Astrocyte (in vitro differentiated cells and primary cell): ENCODE measurements at regions not wholly inside any gene's neighbourhood (a gene's known extent, or its start where the extent isn't known, plus 50 kb on each side); places are given as distances from the start of the nearest gene placed in this dataset.

ENCODE experiments used
- DNase-seq: peaks from one replicate; pipeline ENCODE4 v3.0.0-alpha.2; 2010; ENCODE audit warnings: low read depth
- FAIRE-seq: peaks from 2 replicates; lab custom pipeline; 2011; peaks lifted over from hg19 to GRCh38; lab: Jason Lieb, UNC
- H2AFZ ChIP-seq: 2 replicates; pipeline ENCODE4 v1.6.0; 2012; ENCODE audit warnings: low read depth, low read length, inconsistent platforms
- H3K27ac ChIP-seq: 2 replicates; pipeline ENCODE4 v1.5.1; 2011; ENCODE audit warnings: low read depth, low read length, inconsistent platforms
- H3K27me3 ChIP-seq: 2 replicates; pipeline ENCODE4 v1.6.0; 2011; ENCODE audit warnings: low read length, inconsistent platforms; ENCODE audit not compliant: insufficient read depth
- H3K36me3 ChIP-seq: 2 replicates; pipeline ENCODE4 v1.5.1; 2011; ENCODE audit warnings: low read length, inconsistent platforms; ENCODE audit not compliant: insufficient read depth
- H3K4me1 ChIP-seq: 2 replicates; pipeline ENCODE4 v1.5.1; 2011; ENCODE audit warnings: low read length, inconsistent platforms; ENCODE audit not compliant: insufficient read depth
- H3K4me2 ChIP-seq: 2 replicates; pipeline ENCODE4 v1.6.0; 2012; ENCODE audit warnings: low read length, inconsistent platforms
- H3K4me3 ChIP-seq: 2 replicates; pipeline ENCODE4 v1.5.1; 2011; ENCODE audit warnings: low read depth, mild to moderate bottlenecking, low read length, inconsistent platforms; ENCODE audit not compliant: insufficient read depth
- H3K79me2 ChIP-seq: 2 replicates; pipeline ENCODE4 v1.6.0; 2012; ENCODE audit warnings: mild to moderate bottlenecking, low read length, inconsistent platforms; ENCODE audit not compliant: insufficient read depth
- H3K9ac ChIP-seq: 2 replicates; pipeline ENCODE4 v1.6.0; 2012; ENCODE audit warnings: mild to moderate bottlenecking, low read length, inconsistent platforms
- H3K9me3 ChIP-seq: 2 replicates; pipeline ENCODE4 v1.5.1; 2012; ENCODE audit warnings: low read depth, mild to moderate bottlenecking, low read length, inconsistent platforms; ENCODE audit not compliant: insufficient read depth
- H4K20me1 ChIP-seq: 2 replicates; pipeline ENCODE4 v1.6.0; 2012; ENCODE audit warnings: low read length, inconsistent platforms; ENCODE audit not compliant: insufficient read depth
- H3K27ac Mint-ChIP-seq: one replicate; pipeline ENCODE4 v1.8.0; 2021; ENCODE audit warnings: mild to moderate bottlenecking, mixed read lengths; ENCODE audit not compliant: unreplicated experiment
- H3K27me3 Mint-ChIP-seq: one replicate; pipeline ENCODE4 v1.8.0; 2021; ENCODE audit warnings: low read depth, mixed read lengths; ENCODE audit not compliant: unreplicated experiment
- H3K36me3 Mint-ChIP-seq: one replicate; pipeline ENCODE4 v1.8.0; 2021; ENCODE audit warnings: low read depth, mixed read lengths; ENCODE audit not compliant: unreplicated experiment
- H3K4me1 Mint-ChIP-seq: one replicate; pipeline ENCODE4 v1.8.0; 2021; ENCODE audit warnings: low read depth, mixed read lengths; ENCODE audit not compliant: unreplicated experiment
- H3K4me3 Mint-ChIP-seq: one replicate; pipeline ENCODE4 v1.8.0; 2021; ENCODE audit warnings: mild to moderate bottlenecking, moderate library complexity, mixed read lengths; ENCODE audit not compliant: unreplicated experiment
- H3K9me3 Mint-ChIP-seq: one replicate; pipeline ENCODE4 v1.8.0; 2021; ENCODE audit warnings: mild to moderate bottlenecking, mixed read lengths; ENCODE audit not compliant: unreplicated experiment
- EZH2 ChIP-seq: IDR thresholded peaks from 2 replicates; pipeline ENCODE4 v1.6.1; 2012; ENCODE audit warnings: mild to moderate bottlenecking, low read length, inconsistent platforms; ENCODE audit not compliant: insufficient read depth
- TF ChIP-seq, protein P1 (sequence below): IDR thresholded peaks from 2 replicates; pipeline ENCODE4 v1.5.1; 2011; ENCODE audit warnings: low read depth, mild to moderate bottlenecking, inconsistent platforms, low read length, moderate library complexity; ENCODE audit not compliant: insufficient read depth

DNA sequence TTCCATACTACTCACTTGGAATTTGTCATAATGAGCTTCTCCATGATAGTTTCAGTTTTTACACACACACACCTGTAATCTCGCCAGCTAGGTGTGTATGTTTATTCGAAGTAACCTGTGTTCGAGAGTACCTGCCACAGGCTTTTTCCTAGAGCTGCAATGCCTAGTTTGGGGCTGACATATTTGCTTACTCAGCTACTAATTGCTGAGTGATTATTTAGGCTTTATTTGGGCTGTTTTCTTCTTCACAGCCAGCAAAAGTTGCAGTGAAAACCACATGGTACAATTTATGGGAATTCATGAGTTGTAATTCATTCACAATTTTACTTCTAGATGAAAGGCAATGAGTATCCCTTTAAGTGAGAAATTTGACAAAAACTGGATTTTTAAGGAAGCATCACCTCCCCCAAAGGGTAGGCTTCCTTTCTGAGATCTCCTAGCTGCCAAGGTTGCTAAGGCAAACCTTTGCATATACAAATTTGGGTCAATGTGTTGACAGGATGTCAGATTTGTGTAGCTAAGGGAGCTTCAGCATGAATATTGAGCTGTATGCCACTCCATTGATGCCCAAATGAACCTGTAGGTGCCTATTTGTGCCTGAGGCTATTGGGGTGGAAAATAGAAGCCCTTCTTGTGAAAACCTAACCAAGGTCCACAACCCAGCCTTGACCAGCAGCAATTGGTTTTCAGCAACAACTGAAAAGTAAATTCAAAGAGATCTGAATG lies 108.7 kb upstream of the OTX2 start:
- H3K27ac ChIP-seq, result no peak overlapping the region
- DNase-seq (no peak), FAIRE-seq (no peak)
- no peak overlapping the region for H3K27ac Mint-ChIP-seq
- H4K20me1 ChIP-seq, result no peaks in the 10 kb centered on the region
- TF ChIP-seq, protein P1, sequence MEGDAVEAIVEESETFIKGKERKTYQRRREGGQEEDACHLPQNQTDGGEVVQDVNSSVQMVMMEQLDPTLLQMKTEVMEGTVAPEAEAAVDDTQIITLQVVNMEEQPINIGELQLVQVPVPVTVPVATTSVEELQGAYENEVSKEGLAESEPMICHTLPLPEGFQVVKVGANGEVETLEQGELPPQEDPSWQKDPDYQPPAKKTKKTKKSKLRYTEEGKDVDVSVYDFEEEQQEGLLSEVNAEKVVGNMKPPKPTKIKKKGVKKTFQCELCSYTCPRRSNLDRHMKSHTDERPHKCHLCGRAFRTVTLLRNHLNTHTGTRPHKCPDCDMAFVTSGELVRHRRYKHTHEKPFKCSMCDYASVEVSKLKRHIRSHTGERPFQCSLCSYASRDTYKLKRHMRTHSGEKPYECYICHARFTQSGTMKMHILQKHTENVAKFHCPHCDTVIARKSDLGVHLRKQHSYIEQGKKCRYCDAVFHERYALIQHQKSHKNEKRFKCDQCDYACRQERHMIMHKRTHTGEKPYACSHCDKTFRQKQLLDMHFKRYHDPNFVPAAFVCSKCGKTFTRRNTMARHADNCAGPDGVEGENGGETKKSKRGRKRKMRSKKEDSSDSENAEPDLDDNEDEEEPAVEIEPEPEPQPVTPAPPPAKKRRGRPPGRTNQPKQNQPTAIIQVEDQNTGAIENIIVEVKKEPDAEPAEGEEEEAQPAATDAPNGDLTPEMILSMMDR, result no peak
- no peak for TF ChIP-seq EZH2
- no peaks in the 10 kb centered on the region for H3K36me3 Mint-ChIP-seq
- H3K27me3 Mint-ChIP-seq, result peaks cover 3% of the 10 kb centered on the region
- H3K4me1 ChIP-seq, result no peaks in the 10 kb centered on the region
- H3K4me2 ChIP-seq, result no peak overlapping the region
- H3K9me3 Mint-ChIP-seq, result peaks cover 7% of the 10 kb centered on the region
- no peak overlapping the region for H3K9ac ChIP-seq
- no peaks in the 10 kb centered on the region for H3K4me1 Mint-ChIP-seq
- H3K9me3 ChIP-seq, result no peaks in the 10 kb centered on the region
- no peaks in the 10 kb centered on the region for H3K27me3 ChIP-seq
- no peaks in the 10 kb centered on the region for H3K79me2 ChIP-seq
- H3K4me3 ChIP-seq, result no peak overlapping the region
- H3K4me3 Mint-ChIP-seq, result no peak overlapping the region
- no peak overlapping the region for H2AFZ ChIP-seq
- no peaks in the 10 kb centered on the region for H3K36me3 ChIP-seq

DNA sequence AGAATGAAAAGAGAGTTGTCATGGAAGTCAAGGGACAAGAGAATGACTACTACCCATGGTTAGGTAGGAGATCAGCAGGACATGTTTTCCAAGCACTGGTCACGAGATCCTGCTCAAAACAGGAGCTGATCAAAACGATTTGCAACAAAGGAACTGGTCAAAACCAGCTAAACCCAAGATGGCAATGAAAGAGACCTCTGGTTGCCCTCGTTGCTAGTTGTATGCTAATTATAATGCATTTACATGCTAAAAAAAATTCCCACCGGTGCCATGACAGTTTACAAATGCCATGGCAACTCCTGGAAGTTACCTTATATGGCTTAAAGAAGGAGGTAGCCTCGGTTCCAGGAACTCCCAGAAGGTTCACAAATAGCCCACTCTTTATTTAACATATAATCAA lies 95.0 kb upstream of the OTX2 start:
- TF ChIP-seq EZH2, result no peak
- TF ChIP-seq, protein P1, result no peak
- H3K9me3 ChIP-seq, result no peaks in the 10 kb centered on the region
- no peaks in the 10 kb centered on the region for H3K36me3 ChIP-seq
- H4K20me1 ChIP-seq, result no peaks in the 10 kb centered on the region
- FAIRE-seq (no peak), DNase-seq (no peak)
- H3K79me2 ChIP-seq, result no peaks in the 10 kb centered on the region
- Mint-ChIP-seq H3K4me1 (no peaks in the 10 kb centered on the region), H3K27me3 (peaks cover 3% of the 10 kb centered on the region), H3K4me3 (no peak overlapping the region), H3K27ac (no peak overlapping the region), H3K36me3 (no peaks in the 10 kb centered on the region), H3K9me3 (no peaks in the 10 kb centered on the region)
- H3K4me3 ChIP-seq, result no peak overlapping the region
- no peak overlapping the region for H3K4me2 ChIP-seq
- no peaks in the 10 kb centered on the region for H3K4me1 ChIP-seq
- no peaks in the 10 kb centered on the region for H3K27me3 ChIP-seq
- no peak overlapping the region for H3K9ac ChIP-seq
- no peak overlapping the region for H3K27ac ChIP-seq
- no peak overlapping the region for H2AFZ ChIP-seq

DNA sequence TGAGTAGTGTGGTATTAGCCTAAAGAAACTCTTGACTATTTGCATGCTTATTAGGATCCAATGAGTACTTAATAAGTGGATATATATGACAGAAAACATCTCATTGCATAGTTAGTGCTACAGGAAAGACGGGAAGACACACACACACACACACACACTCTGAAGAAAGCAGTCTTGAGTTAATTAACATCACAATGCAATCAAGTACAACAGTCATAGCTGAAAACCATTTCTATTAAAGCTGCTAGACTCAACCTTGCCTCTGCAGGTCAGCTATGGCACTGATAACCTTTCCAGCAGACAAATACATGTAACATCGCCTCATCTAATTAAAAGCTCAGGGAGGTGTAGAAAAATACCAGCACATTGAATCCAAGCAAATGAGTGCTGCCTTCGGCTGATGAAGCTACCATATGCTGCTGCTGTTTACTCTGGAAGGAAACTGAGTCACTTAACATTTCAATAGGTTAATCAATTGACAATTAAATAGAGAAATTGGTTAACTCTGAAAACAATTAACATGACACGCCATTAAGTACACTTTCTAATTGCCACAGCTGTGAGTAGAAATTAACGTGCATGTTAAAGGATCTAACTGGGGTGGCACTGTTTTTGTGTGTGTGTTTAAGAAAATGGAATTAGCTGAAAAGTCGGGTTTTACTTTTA lies 93.2 kb upstream of the OTX2 start:
- Histone ChIP-seq H3K27me3 (no peaks in the 10 kb centered on the region), H3K36me3 (no peaks in the 10 kb centered on the region), H3K4me3 (no peak overlapping the region), H3K4me2 (no peak overlapping the region), H3K9me3 (no peaks in the 10 kb centered on the region), H4K20me1 (no peaks in the 10 kb centered on the region), H3K4me1 (no peaks in the 10 kb centered on the region), H3K27ac (no peak overlapping the region), H2AFZ (no peak overlapping the region), H3K79me2 (no peaks in the 10 kb centered on the region), H3K9ac (no peak overlapping the region)
- no peaks in the 10 kb centered on the region for H3K4me1 Mint-ChIP-seq
- no peak overlapping the region for H3K27ac Mint-ChIP-seq
- peaks cover 3% of the 10 kb centered on the region for H3K27me3 Mint-ChIP-seq
- no peak for DNase-seq
- TF ChIP-seq, protein P1, result no peak
- TF ChIP-seq EZH2, result no peak
- H3K36me3 Mint-ChIP-seq, result no peaks in the 10 kb centered on the region
- no peak for FAIRE-seq
- H3K4me3 Mint-ChIP-seq, result no peak overlapping the region
- H3K9me3 Mint-ChIP-seq, result no peaks in the 10 kb centered on the region
